AG08396 (cell line): ENCODE measurements at regions not wholly inside any gene's neighbourhood (a gene's known extent, or its start where the extent isn't known, plus 50 kb on each side); places are given as distances from the start of the nearest gene placed in this dataset.
A peak's percentile ranks its signal among the peaks of the same experiment; 100 is the strongest.

Experiments
- DNase-seq: peaks from one replicate; pipeline ENCODE4 v3.0.0; 2012; ENCODE audit warnings: low spot score, mixed read lengths

DNA sequence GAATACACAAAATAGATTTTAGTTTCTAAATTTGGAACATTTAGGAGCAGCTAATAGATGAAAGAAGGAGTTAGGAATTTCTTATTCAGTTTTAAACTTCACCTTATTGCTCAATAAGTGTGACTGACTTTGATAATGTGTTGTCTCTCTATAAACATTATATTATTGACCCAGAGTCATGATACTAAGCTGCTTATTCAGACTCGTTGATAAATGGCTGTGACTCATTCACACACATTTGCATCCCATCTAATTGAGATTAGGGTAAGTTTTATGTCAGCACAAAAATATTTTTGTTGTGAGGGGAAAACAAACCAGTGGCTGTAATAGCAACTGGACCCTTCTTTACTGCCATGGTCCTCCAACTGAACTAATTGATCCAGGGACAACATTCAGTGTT is 137.6 kb downstream of the GOLIM4 start:
- DNase-seq: no peak

DNA sequence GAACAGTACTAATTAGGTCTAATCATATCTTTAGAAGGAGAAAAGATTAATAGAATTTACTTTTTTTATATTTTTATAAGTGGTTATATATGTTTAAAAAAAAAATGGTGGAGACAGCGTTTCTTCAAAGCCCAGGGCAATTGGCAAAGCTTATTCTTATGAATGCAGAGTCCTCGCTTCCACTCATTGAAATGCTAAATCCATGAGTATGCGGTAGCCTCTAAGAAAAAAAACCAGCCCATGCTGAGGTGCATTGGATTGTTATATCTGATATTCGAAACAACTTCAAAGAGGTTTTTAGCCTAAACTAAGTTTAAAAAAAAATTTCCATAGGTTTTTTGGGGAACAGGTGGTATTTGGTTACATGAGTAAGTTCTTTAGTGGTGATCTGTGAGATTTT is 142.8 kb downstream of the GOLIM4 start:
- no peak for DNase-seq

DNA sequence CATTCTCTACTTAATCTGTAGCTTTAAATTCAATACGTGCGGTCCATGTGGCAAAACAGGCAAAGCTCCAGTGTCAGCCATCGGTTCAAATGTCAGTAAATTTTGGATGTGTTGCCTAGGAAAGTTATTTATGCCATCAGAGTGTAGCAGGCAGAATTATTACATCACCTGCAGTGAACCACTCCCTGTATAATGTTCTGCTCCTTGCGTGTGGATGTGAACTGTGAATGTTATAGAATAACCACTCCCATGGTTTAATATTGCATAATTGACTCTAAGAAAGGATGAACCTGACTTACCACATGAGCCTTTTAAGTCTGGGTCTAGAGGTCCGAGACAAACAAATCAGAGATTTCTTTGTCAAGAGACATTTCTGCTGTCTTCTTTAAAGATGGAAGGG is 145.5 kb downstream of the GOLIM4 start:
- no peak for DNase-seq

DNA sequence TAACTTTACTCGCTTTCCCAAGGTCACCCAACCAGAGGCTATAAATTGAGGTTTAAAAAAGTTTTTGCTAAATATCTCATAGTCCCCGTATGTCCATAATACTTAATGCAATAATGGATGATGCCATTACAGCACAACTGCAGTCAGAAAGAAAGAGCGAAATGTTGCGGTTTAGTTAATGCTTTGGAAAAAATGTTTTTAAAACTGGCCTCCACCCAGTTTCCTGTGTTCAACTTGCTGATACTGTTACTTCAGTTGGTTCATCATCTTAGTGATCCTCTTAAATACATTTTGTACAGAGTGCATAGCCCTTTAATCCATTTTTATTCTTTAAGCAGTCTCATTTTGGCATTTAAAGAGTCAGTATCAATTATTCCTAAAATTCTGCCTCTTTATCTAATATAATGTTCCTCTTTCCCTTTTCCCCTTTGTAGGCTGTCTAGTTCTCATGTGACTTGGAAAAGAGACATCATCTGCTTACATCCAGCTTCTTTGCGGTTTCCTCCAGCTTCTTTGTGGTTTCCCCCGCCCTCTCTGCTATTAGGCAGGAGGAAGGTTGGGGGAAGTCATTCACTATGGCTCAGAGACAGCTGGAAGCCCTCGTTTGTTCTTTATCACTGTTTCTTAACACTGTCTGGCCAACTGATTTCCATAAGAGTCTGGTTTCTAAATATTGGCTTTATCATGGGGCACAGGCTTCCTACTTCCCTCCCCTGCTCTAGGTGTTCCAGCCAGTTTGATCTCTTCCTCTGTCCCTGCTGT is 154.3 kb downstream of the GOLIM4 start:
- DNase-seq: peak; percentile 71

DNA sequence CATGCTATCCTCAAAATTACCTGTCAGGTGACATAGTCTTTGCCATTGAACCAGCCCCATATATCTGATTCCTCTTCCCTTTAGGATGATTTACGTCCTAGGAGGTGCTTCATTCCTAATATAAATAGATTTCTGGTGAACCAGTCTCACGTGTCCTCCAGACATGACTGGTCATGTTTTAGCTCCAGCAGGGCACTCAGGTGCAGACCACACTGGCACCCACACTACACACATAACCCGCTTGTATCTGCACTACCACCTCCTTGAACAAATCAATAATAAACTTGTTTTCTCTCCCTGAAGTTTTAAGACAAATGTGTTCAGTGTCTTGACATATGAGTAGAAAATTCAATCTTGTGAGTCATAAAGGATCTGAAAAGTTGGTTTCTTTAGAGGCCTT is 155.5 kb downstream of the GOLIM4 start:
- DNase-seq: no peak

DNA sequence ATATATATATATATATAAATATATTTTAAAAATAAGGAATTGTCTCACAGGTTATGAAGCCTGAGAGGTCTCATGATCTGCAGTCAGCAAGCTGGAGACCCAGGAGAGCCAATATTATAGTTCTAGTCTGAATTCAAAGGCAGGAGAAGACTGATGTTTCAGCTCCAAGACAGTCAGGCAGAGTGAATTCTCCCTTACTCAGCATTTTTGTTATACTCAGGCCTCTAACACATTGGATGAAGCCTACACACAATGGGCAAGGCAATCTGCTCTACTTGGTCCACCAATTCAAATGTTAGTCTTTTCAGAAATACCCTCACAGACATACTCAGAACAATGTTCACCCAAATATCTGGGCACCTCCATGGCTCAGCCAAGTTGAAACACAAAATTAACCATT is 157.2 kb downstream of the GOLIM4 start:
- no peak for DNase-seq

DNA sequence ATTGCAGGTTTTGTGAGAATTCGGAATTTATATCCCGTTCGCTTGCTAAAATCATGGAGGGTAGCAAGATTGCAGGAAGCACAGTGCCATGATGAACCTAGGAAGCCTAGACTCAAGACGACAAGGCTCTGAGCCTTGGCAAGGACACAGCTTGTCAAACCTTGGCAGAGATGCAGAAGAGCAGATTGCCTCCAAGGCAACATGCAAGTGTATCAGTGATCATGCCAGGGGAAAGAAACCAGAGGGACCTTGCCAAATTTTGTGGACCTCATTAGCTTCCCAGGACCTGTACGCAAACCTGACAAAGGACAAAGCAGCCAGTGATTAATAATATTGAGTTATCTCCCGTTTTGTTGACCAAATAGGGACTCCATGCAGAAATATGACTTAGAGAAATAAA is 159.7 kb downstream of the GOLIM4 start:
- no peak for DNase-seq

DNA sequence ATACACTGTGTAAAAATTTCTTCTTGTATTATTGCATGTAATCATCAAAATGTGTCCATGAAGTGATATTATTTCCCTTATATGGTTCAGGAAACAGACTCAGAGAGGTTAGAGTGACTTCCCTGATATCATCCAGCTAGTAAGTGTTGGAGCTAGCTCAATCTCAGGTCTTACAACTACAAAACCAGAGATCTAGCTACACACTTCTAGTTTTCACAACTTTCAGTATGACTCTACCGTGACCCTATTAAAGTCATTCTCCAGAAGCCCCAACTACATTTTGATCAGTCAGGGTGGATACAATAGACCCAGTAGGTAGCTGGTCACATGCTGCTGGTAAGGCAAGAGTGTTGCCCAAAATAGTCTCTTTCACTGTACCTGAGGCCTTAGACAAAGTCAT is 165.3 kb downstream of the GOLIM4 start:
- DNase-seq: no peak

DNA sequence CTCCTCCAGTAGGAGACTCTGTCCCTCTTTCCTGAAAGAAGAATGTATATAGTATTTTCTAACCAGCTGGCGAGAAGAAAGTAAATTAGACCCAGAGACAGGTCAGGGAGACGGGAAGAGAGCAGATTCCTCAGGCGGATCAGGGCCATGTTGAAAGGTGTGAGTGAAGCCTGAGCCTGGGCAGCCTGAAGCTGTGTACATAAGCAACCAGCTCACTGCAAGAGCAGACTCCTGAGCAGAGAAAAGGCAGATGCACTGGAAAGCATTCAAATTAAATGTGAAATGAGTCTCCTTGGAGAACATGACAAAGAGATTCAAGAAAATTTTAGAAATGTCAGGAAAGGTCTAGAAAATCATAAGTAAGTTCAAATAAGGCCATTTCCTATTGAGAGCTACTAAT is 165.8 kb downstream of the GOLIM4 start:
- DNase-seq: no peak

DNA sequence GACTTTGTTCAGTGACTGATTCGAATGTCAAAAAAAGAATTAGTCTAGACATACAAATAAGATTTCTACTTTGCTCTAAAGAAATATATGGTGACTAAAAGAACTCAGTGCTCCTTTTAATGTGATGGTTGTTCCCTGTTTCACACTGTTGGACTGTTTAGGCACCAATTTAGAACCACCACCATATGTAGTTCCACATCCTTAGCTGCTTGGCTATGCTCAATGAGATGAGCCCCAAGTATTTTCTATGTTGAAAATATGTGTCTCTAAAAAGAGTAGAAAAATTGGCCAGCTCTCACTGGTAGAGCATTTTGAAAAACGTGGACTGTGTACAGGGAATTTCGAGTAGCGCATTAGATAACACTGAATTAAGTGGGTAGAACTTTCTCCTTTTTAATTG is 167.3 kb downstream of the GOLIM4 start:
- no peak for DNase-seq

DNA sequence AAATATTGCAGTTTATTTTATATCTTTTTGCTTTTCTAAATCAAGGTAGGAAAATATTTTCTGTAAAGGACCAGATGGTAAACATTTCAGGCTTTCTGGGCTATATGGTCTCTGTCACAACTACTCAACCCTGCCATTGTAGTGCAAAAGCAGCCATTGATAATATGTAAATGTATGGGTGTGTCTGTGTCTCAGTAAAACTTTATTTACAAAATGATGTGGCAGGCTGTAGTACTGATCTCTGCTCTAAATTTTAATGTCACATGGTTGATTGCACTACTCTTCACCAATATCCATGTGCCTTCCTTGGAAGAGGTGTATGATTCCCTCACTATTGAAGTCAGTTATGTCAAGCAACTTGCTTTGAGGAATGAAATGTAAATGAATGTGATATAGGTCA is 175.0 kb downstream of the GOLIM4 start:
- DNase-seq: no peak

DNA sequence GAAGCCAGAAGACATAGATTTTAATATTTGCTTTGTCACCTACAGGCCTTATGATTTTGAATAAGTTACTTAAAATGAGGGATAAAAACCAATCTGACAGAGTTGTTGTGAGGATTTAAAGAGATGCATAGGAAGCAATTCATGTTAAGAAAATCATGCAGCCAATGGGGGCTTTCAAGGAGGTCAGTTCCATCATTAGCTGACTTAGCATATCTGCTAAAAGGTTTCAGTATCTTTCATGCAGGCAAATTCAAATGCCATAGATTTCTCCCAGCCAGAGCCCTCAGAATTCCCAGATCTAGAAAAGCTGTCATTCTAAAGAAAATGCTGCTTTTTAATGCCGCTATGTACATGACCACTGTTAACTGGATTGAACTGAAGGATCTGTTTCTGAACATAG is 176.1 kb downstream of the GOLIM4 start:
- no peak for DNase-seq

DNA sequence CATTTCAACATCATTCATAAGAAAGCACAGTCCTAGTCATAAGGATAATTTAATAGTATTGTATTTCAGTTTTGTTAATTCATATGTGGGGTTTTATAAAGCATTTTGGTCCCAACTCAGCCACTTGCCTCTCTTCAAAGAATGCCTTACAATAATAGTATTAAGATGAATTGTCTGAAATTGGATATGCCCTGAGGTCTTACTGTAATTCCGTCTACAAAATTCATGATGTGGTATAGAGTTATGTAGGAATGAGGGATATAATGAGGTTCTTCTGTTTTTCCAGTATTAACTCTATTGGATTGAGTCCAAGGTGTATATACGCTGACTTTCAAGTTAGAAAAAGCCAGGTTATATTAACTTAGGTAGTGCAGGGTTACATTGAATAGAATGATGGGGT is 177.0 kb downstream of the GOLIM4 start:
- DNase-seq: no peak

DNA sequence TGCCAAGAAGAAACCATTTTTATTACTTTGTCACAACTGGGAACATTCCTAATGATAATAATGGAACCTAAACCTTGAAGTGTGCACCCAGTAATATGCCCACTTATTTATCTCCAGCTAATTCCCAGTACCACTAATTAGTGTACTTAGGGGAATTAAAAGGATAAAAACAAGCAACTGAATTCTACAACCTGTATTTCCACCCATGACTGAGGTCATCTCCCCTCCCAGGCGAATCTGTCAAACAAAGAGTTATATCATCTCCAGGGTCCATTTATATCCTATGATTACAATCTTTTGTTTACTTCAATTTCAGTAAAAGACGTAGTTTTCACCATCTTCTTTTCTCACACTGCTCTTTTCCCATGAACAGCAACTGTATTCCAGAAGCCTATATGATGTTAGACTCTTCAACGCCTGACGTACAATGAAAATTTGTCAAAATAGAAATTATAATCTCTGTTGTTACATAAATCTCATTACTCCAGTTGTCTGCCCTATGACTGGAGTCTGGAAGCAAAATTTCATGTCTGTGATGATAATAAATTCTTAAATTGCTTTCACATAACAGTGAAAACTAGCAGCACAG is 177.6 kb downstream of the GOLIM4 start:
- no peak for DNase-seq

DNA sequence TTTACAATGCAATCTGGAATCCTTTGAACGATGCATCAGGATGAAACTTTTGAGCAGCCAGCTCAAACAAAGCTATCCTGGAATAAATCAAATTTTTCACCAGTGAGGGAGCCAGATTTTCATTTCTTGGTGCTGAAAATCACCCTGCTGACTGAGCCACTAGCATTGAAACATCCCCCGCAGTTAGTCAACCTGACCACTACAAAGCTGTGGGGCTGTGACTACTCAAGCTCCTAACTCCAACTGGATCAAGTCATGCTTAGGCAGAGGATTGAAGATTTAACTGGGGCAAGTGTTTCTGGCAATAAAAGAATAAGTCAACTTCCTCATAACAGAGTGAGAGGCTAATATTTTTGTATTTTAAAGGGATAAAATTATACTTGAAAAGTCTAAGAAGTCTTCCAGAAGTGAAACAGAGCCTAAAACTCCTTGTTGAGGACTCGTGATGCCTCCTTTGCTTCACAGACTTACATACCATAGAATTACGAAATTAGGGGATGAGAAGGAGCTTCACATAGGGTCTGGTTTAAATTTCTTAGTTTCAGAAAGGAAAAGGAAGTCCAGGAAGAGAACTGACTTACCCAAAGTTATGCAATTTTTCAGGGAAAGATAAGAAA is 177.8 kb downstream of the SERPINI1 start:
- DNase-seq: peak; percentile 3

DNA sequence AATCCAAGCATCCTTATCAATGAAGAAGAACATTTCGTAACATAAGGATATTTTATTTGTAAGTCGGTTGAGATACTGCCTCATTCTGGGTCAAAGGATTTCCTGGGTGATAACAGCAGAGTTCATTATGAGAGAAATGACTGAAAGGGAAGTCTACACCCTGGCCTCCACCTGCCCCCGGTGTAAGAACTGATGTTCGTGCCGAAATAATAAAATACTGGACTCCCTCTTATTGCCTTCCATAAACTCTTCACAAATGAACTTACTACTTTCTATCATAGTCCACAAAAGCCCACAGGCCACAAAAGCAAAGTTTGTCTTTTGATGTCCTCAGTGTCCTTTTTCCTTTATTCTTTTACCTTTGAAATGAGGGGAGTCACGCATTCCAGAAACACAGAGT is 174.4 kb downstream of the SERPINI1 start:
- no peak for DNase-seq

DNA sequence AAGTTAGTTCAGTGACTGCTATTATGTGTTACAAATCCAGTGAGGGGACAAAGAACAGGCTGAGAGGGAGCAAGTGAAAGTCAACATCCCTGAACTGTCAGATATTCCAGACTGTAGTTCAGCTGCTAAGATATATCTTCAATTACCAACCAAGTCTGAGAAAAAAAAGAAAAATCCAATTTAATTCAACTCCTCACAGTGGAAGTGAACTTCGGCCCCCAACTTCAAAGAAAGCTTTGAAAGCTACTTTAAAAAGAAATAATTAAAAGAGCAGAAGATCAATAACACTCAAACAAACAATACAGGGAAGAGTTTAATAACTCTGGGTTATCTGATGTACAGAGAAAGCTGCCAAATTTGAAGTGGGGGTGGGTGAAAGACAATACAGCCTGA is 174.0 kb downstream of the SERPINI1 start:
- no peak for DNase-seq

DNA sequence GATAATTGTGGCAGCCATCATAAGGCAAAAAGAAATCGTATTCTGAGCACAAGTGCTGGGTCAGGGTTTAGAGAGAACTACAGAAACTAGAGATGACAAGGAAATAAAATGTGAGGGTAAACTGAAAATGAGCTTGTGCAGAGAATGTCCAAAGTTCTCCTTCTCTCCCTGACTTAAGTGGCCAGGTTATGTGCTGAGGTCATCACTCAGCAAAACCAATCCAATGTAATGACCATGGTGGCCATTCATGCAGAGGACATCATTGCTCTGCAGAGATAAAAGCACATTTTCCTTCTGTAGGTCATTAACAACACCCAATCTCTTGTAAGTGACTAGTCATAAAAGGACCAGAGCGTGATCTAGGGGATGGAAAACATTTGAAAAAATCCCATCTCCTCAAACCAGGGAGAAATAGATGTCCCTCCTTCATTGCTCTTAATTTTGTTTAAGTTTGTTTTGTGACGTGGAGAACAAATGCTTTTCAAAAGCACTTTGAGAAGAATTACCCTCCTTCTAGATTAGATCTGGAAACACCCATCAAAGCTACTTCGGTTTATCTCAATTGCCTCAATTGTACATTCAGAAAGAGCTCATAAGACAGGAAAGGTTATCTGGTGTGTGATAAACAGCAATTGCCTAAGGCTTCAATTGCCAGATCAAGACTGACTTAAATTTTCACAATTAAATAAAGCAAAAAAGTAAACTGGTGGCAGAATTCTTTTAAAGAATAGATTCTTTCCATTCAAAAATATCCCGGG is 173.4 kb downstream of the SERPINI1 start:
- DNase-seq: no peak

DNA sequence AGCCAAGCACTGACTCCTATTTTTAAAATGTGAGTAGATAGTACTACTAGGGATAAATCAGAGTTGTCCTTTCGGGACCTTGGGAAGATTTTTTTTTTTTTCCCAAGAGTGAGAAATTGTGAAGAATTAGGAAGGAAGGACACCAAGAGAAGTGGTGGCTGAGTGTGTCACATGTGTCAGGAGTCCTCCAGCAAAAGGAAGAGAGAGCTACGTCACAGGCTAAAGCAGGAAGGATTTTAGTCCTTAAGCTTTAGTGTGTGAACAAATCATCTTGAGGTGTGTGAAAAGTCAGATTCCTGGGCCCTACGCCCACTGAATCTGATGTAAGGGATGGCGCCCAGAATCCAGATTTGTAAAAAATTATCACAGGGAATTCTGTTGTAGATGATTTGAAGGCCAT is 172.7 kb downstream of the SERPINI1 start:
- no peak for DNase-seq

DNA sequence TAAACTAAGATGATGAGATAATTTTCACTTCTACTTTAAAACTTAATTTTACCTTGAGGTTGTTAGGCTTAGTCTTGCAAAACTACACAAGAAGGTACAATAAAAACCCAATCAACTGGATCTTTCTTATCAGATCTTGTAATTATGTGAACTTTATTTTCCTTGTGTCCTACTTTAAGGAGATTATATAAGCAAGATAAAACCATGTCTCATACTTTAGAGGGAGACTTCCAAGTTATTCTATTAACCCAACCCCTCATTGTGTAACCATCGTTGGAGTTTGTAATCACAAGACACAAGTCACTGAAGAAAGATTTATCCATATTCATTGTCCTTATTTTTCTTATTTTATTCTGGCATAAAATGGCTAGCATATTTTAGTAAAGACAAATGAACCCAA is 165.6 kb downstream of the SERPINI1 start:
- DNase-seq: no peak

DNA sequence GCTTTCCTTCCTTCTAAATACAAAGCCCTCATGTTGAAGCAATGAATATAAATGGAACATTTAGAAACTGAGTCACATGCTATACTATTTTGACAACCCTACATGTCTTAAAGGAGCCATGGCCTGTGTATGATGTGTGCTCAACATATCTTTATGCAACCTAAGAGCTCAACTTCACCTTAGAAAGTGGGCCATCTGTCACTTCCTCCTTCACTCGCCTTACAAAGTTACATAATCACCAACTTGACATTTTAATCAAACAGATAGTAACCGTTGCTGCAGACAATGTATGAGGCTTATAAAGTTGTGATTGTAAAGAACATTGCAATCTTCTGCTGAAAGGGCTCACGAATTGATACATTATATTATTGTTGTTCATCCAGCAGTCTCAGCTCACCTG is 163.6 kb downstream of the SERPINI1 start:
- DNase-seq: no peak

DNA sequence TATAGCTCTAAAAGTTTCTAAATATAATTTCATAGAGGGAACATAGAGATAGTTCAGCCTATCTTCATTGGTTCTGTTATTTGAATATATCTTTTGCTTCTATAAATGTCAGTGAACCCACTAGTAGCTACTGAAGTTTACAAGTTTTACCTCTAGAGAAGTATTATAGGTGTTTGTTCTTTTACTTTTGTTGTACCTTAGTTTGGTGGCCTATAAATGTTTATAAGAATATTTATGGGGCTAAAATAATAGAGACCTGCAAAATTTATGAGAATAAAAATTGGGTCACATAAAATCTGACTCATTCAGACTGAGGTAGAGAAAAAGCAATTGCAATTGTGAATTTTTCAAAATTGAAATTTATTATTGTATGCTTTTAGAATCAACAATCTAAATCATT is 162.6 kb downstream of the SERPINI1 start:
- DNase-seq: no peak

DNA sequence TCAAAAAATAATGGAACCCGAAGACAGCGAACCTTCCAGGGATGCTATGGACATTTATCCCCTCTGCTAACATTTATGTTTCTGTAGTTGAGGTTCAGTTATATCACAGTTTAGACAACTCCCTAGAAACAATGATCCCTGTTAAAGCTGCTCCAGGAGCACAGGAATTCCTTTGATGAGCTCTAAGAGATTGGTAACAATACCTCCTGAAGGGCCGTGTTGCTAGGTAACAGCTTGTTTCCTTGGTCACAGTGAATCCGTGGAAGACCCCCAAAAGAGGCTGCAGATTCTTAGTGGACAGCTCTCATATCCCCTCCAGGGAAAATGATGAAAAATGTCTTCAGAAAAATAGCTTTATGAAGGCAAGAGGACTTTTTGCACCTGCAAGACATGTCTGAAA is 160.2 kb downstream of the SERPINI1 start:
- DNase-seq: no peak
